ENCODE measurements at regions not wholly inside any gene's neighbourhood (a gene's known extent, or its start where the extent isn't known, plus 50 kb on each side); places are given as distances from the start of the nearest gene placed in this dataset.

- TF ChIP-seq CTCF (IDR thresholded peaks at IDR 0.05) (no peak), POLR2A (IDR thresholded peaks at IDR 0.05) (no peak)
These were observed 78.4 kb upstream of the SLC45A1 start for GRCh38 chr1:8239306-8240023.
